ENCODE measurements at regions not wholly inside any gene's neighbourhood (a gene's known extent, or its start where the extent isn't known, plus 50 kb on each side); places are given as distances from the start of the nearest gene placed in this dataset.

GRCh38 chr20:55139173-55139765, 663.9 kb downstream of the DOK5 start:
- TF ChIP-seq CTCF (IDR thresholded peaks at IDR 0.05; ENCODE audit: low read depth, low read length) (no peak), POLR2A (IDR thresholded peaks at IDR 0.05; ENCODE audit: extremely low read depth, insufficient read length) (no peak)
